ENCODE measurements at regions not wholly inside any gene's neighbourhood (a gene's known extent, or its start where the extent isn't known, plus 50 kb on each side); places are given as distances from the start of the nearest gene placed in this dataset.

DNA sequence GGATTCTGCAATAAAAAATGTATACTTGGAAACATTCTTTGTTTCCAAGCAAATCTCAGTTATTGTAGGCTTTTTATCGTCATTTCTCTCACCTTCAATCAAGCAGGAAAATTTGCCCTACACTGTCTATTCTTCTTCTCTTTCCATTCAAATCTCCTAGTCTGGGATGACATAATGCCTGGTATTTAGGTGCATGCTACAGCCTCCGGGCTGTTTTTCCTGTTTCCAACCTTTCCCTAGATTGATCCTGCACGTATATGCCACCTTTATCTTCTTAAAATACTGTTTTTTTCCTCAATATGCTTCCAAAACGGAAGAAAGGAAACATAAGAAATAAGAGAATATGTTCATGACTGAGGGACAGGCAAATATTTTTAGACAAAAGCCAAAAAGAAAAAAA is 249.1 kb upstream of the UBASH3B start:
- TF ChIP-seq EZH2 (IDR thresholded peaks at IDR 0.05), result no peak
- no peak for TF ChIP-seq POLR2AphosphoS5 (IDR thresholded peaks at IDR 0.05; ENCODE audit: borderline replicate concordance, low read depth, low read length)

All from SK-N-MC (cell line).